ENCODE measurements at regions not wholly inside any gene's neighbourhood (a gene's known extent, or its start where the extent isn't known, plus 50 kb on each side); places are given as distances from the start of the nearest gene placed in this dataset.

GRCh38 chr7:69457595-69458504, 140.4 kb upstream of the AUTS2 start:
- no peak for DNase-seq (ENCODE audit: extremely low read depth in 1 of 2, low read depth in 1 of 2)

GRCh38 chr7:69464035-69464434, 134.2 kb upstream of the AUTS2 start:
- DNase-seq (ENCODE audit: extremely low read depth in 1 of 2, low read depth in 1 of 2): no peak

- no peak for DNase-seq (ENCODE audit: extremely low read depth in 1 of 2, low read depth in 1 of 2)
These were observed 133.0 kb upstream of the AUTS2 start for GRCh38 chr7:69465262-69465661.

GRCh38 chr7:69467826-69468225, 130.4 kb upstream of the AUTS2 start:
- DNase-seq (ENCODE audit: extremely low read depth in 1 of 2, low read depth in 1 of 2): no peak

DNA sequence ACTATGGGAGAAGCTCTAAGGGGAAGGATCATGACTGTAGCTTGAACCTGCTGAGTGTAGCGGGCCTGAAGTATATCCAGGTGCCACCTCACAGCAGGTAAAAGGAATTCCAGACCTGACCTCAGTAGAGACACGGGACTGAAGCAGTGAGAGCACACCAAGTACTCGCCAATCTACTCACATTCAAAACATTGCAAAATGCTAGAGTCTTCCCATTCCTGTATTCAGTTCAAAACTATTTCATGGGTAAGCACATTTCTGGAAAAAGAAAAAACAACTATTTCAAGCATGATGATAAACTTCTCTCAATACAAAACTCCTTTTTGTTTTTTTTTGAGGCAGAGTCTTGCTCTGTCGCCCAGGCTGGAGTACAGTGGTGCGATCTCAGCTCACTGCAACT, 121.9 kb upstream of the AUTS2 start:
- DNase-seq (ENCODE audit: extremely low read depth in 1 of 2, low read depth in 1 of 2): no peak

DNA sequence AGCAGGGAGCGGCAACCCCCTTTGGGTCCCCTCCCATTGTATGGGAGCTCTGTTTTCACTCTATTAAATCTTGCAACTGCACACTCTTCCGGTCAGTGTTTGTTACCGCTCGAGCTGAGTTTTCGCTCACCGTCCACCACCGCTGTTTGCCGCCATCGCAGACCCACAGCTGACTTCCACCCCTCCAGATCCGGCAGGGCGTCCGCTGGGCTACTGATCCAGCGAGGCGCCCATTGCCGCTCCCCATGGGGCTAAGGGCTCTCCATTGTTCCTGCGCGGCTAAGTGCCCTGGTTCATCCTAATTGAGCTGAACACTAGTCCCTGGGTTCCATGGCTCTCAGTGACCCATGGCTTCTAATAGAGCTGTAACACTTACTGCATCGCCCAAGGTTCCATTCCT, 115.6 kb upstream of the AUTS2 start:
- no peak for DNase-seq (ENCODE audit: extremely low read depth in 1 of 2, low read depth in 1 of 2)

DNA sequence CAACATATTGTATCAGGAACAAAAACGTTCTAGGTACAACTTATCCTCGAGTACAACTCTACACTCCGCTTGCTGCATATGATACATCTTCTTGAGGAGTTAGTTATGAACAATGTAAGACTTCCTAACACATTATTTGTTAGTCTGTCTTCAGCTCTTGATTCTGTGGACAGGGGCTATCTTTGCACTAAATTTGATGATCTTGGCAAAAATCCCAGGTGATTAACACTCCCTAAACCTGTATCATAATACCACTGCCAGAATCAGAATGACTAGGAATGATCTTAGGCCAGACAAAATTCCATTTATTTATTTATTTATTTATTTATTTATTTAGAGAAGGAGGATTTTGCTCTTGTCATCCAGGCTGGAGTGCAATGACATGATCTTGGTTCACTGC, 108.7 kb upstream of the AUTS2 start:
- DNase-seq (ENCODE audit: extremely low read depth in 1 of 2, low read depth in 1 of 2): no peak

GRCh38 chr7:69498671-69499070, 99.6 kb upstream of the AUTS2 start:
- no peak for DNase-seq (ENCODE audit: extremely low read depth in 1 of 2, low read depth in 1 of 2)

- DNase-seq (ENCODE audit: extremely low read depth in 1 of 2, low read depth in 1 of 2): no peak
These were observed 95.9 kb upstream of the AUTS2 start for GRCh38 chr7:69502358-69502757.

GRCh38 chr7:69504733-69505420, 93.4 kb upstream of the AUTS2 start:
- no peak for DNase-seq (ENCODE audit: extremely low read depth in 1 of 2, low read depth in 1 of 2)

DNA sequence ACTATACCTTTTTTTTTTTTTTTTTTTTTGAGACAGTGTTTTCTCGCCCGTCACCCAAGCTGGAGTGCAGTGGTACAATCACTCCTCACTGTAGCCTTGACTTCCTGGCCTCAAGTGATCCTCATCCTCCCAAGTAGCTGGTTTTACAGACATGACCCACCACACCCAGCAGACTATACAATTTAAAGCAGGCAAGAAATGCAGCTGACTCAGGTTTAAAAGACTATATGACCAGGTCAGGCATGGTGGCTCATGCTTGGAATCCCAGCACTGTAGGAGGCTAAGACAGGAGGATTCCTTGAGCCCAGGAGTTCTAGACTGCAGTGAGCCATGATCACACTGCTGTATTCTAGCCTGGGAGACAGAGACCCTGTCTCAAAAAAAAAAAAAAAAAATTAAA, 89.5 kb upstream of the AUTS2 start:
- no peak for DNase-seq (ENCODE audit: extremely low read depth in 1 of 2, low read depth in 1 of 2)

- no peak for DNase-seq (ENCODE audit: extremely low read depth in 1 of 2, low read depth in 1 of 2)
These were observed 88.2 kb upstream of the AUTS2 start for GRCh38 chr7:69510114-69510513.

DNA sequence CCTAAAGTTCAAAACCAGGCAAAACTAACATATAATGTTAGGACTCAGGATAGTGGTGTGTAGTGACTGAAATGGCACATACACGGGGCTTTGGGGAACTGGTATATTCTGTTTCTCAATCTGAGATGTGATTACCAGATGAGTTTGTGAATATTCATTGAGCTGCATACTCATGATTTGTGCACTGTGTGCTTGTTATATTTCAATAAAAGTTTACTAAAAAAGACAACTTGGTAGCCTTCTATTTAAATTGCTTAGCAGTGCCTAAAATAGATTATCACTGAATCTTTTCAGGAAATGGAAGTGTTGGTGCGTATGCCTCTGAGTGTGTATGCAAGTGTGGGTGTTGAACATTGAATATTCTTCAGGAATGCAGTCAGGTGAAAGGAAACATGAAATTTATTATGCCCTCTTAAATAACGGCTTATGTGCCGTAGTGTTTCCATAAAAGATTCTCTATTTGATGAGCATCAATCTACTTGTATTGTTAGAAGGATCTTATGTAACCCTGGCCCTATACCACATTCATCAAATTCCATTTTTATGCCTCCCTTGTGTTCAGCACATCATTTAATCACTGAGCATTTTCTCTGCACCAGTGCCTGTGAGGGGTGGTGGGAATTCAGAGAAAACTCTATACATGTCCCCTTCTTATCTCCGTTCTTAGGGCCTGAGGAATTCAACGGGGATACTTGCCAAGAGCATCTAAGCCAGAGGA, 82.6 kb upstream of the AUTS2 start:
- DNase-seq (ENCODE audit: extremely low read depth in 1 of 2, low read depth in 1 of 2): no peak

DNA sequence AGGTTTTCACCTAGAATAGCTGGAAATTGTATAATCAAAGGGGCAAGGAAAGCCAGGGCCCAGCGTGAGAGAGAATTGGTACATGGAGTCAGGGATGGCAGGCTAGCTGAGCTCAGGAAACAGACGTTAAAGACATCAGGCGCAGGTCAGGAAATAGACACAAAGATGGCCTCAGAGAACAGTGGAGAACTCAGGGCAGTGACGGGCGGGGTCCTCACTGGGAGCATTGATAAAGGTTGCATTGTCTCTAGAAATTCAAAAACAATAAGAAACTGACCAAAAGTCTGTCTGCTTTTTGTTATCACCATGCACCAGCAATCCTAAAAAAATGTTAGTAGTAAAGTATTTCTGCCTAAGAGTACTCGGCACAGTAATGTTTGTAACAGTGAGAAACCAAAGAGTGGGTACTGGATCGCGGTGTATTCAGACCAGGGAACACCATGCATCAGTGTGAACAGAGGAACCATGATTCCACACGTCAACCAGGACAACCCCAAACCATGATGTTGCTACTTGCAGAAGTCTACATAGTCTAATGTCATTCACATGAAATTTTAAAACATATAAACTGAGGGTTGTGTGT, 81.9 kb upstream of the AUTS2 start:
- DNase-seq (ENCODE audit: extremely low read depth in 1 of 2, low read depth in 1 of 2): no peak

DNA sequence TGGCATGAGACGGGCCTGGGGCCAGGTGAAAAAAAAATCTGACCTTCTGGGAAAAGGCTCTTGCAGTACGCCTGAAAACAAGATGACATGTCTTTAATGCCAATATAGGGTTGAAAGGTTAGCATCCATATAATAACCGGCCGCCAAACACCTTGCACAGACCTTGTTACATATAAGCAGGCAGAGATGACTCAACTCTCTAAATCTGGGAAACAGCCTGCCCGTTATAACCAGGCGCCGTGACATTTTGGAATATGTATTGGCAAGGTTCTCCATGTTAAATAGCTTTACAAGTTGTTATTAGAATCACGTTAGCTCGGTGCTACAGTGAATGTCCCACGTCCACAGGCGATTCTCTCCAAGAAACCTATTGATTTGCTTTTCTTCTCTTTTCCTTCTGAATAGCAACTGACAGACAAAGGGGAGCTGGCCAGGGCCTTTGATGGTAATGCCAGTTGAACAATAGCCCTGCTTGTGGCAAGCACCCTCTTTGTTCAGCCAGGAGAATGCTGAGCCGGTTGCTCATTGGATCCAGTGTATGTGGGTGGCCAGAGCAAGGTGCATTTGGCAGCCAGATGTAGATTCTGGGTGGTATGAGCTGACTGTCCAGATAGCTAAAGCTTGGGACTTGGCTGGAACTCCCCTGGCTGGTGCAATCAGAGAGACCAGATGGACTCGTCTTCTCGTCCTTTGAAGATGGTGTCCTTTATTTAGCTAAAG, 80.1 kb upstream of the AUTS2 start:
- DNase-seq (ENCODE audit: extremely low read depth in 1 of 2, low read depth in 1 of 2): no peak

DNA sequence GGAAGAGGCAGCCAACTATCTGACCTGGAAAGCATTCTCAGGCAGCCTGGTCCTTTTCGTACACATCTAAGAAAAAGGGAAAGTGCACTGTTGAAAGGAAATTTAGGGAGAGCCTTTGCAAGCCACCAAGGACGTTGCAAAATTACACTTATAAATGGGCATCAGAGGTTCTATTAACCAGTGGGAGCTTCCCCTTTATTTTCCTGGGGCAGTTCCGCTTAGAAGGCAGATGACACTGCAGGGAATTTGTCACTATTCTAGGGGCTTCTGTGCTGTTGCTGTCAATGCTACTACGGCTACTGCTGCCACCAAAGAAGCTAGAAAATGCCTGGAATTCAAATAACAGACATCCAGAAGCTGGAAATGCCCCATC, 79.6 kb upstream of the AUTS2 start:
- no peak for DNase-seq (ENCODE audit: extremely low read depth in 1 of 2, low read depth in 1 of 2)

DNA sequence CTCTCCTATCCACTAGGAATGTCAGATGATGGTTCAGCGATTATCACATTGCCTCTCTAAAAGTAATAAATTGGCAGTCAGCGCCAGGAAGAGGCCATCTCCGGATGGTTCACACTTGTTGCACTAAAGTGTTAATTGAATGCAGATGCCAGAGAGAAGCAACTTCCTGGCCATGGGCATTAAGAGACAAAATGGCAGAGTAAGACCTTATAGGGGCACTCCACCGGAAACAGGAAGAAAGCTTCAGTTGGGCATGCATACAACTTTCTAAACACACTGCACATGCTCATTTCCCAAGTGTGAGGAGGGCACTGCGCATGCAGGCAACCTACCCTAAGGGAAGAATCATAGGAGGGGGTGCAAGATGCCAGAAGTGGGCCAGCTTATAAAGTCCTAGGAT, 71.7 kb upstream of the AUTS2 start:
- no peak for DNase-seq (ENCODE audit: extremely low read depth in 1 of 2, low read depth in 1 of 2)

DNA sequence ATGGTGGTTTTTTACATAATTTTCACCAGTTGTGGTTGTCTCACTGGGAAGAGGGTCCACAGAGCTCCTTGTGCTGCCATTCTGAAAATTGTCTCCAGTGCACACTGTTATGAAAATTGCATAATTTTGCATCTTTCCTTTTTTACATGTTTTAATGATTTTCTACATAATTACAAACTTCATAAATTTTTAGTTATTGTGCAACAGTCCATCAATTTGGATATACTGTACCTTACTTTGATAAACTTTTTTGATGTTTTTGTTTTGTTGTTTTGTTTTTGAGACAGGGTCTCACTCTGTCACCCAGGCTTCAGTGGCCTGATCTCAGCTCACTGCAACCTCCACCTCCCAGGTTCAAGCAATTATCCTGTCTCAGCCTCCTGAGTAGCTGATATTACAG, 70.6 kb upstream of the AUTS2 start:
- DNase-seq (ENCODE audit: extremely low read depth in 1 of 2, low read depth in 1 of 2): no peak

- DNase-seq (ENCODE audit: extremely low read depth in 1 of 2, low read depth in 1 of 2): no peak
These were observed 67.2 kb upstream of the AUTS2 start for GRCh38 chr7:69531050-69531449.

DNA sequence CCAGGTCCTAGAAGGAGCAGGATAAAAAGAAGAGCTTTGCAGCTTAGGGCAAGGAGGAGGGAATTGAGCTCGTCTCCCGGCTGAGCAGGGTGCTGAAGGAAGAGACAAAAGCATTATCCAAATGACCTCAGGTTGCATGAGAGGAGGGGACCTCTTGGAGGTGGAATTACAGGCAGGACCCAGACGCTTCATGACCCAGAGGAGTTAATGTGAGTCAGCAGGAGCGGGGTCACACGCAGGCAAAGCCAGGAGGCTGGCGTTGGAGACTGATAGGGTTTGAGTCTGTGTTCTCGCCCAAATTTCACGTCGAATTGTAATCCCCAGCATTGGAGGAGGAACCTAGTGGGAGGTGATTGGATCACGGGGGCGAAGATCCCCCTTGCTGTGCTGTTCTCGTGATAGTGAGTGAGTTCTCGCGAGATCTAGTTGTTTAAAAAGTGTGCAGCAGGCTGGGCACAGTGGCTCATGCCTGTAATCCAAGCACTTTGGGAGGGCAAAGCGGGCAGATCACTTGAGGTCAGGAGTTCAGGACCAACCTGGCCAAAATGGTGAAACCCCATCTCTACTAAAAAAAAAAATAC, 63.7 kb upstream of the AUTS2 start:
- DNase-seq (ENCODE audit: extremely low read depth in 1 of 2, low read depth in 1 of 2): no peak
